MM.1S (cell line): ENCODE measurements at regions not wholly inside any gene's neighbourhood (a gene's known extent, or its start where the extent isn't known, plus 50 kb on each side); places are given as distances from the start of the nearest gene placed in this dataset.

Experiments
- DNase-seq: peaks from one replicate; pipeline ENCODE4 v3.0.0-alpha.2; 2015
- H2AFZ ChIP-seq: fragments of 300-600 bp; sonication (generic); 2 replicates; pipeline ENCODE4 v1.6.0; 2016; ENCODE audit warnings: antibody characterized with exemption, low read length
- H3F3A ChIP-seq: fragments of 300-600 bp; sonication (generic); 2 replicates; pipeline ENCODE4 v1.6.1; 2016; ENCODE audit warnings: mild to moderate bottlenecking, antibody characterized with exemption, low read length, moderate library complexity, mixed read lengths; ENCODE audit not compliant: insufficient read depth
- H3K27ac ChIP-seq: fragments of 300-600 bp; sonication (generic); 2 replicates; pipeline ENCODE4 v1.5.1; 2016; ENCODE audit warnings: mild to moderate bottlenecking, low read length
- H3K27me3 ChIP-seq: fragments of 300-600 bp; sonication (generic); replicated peaks from 2 replicates; pipeline ENCODE4 v1.6.0; 2016; ENCODE audit warnings: low read length; ENCODE audit not compliant: insufficient read depth
- H3K36me3 ChIP-seq: fragments of 300-600 bp; sonication (generic); replicated peaks from 2 replicates; pipeline ENCODE4 v1.6.1; 2016; ENCODE audit warnings: mild to moderate bottlenecking, low read length, mixed read lengths; ENCODE audit not compliant: insufficient read depth
- H3K4me1 ChIP-seq: fragments of 300-600 bp; sonication (generic); 2 replicates; pipeline ENCODE4 v1.6.1; 2016; ENCODE audit warnings: low read length, mixed read lengths
- H3K4me2 ChIP-seq: fragments of 300-600 bp; sonication (generic); 2 replicates; pipeline ENCODE4 v1.6.0; 2016; ENCODE audit warnings: low read depth, low read length
- H3K4me3 ChIP-seq: fragments of 300-600 bp; sonication (generic); 2 replicates; pipeline ENCODE4 v1.5.1; 2016; ENCODE audit warnings: low read length, mixed read lengths
- H3K79me2 ChIP-seq: fragments of 300-600 bp; sonication (generic); 2 replicates; pipeline ENCODE4 v1.6.1; 2016; ENCODE audit warnings: mixed run types, low read length, mixed read lengths
- H3K9ac ChIP-seq: fragments of 300-600 bp; sonication (generic); 2 replicates; pipeline ENCODE4 v1.6.1; 2016; ENCODE audit warnings: low read length, mixed read lengths
- H3K9me2 ChIP-seq: fragments of 300-600 bp; sonication (generic); replicated peaks from 2 replicates; pipeline ENCODE4 v1.6.1; 2016; ENCODE audit warnings: mild to moderate bottlenecking, low read length, mixed read lengths; ENCODE audit not compliant: insufficient read depth
- H3K9me3 ChIP-seq: fragments of 300-600 bp; sonication (generic); replicated peaks from 2 replicates; pipeline ENCODE4 v1.6.1; 2016; ENCODE audit warnings: mild to moderate bottlenecking, low read length, mixed read lengths; ENCODE audit not compliant: insufficient read depth
- H4K20me1 ChIP-seq: fragments of 300-600 bp; sonication (generic); 2 replicates; pipeline ENCODE4 v1.6.1; 2016; ENCODE audit warnings: mild to moderate bottlenecking, low read length, moderate library complexity, mixed read lengths; ENCODE audit not compliant: insufficient read depth
- CTCF ChIP-seq: fragments of 300-600 bp; sonication (generic); IDR thresholded peaks from 2 replicates; pipeline ENCODE4 v1.5.1; 2016; ENCODE audit warnings: antibody characterized with exemption, low read length, mixed read lengths
- EZH2 ChIP-seq: fragments of 300-600 bp; sonication (generic); optimal IDR thresholded peaks from 2 replicates; pipeline ENCODE3; 2017; ENCODE audit warnings: low read depth, mild to moderate bottlenecking, antibody characterized with exemption, low read length, mixed read lengths
- EZH2phosphoT487 ChIP-seq: fragments of 300-600 bp; sonication (generic); IDR thresholded peaks from 2 replicates; pipeline ENCODE4 v1.6.1; 2018; ENCODE audit warnings: antibody characterized with exemption, low read length

DNA sequence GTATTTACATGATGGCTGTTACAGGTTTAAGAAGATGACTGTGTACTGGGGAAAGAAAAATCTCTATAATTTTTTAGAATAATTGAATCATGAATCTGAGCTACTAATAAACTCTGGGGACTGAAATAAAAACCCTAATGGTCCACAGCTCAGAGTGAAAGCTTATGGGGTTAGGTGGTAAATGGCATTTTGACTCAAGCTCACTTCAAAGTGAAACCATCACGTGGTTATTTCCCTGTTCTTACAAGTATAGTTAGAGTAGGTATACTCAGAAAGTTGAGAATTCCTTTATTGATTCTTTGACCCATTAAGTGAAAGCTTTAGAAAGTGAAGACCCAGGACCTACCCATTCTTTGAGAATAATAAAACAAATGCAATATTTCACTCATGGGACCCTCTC, 626.2 kb upstream of the SETBP1 start:
- Histone ChIP-seq H3K4me2 (no peak overlapping the region), H3K9me3 (no peaks in the 10 kb centered on the region; the same call in 1 of the 2 replicates), H3F3A (no peaks in the 10 kb centered on the region), H3K4me3 (no peak overlapping the region), H3K27me3 (no peaks in the 10 kb centered on the region), H3K9ac (no peak overlapping the region), H4K20me1 (no peaks in the 10 kb centered on the region), H3K9me2 (no peaks in the 10 kb centered on the region), H3K79me2 (no peaks in the 10 kb centered on the region), H3K4me1 (no peaks in the 10 kb centered on the region), H3K36me3 (no peaks in the 10 kb centered on the region), H2AFZ (no peak overlapping the region), H3K27ac (no peak overlapping the region)
- no peak for DNase-seq
- no peak for TF ChIP-seq CTCF
- TF ChIP-seq EZH2, result no peak
- TF ChIP-seq EZH2phosphoT487, result no peak

DNA sequence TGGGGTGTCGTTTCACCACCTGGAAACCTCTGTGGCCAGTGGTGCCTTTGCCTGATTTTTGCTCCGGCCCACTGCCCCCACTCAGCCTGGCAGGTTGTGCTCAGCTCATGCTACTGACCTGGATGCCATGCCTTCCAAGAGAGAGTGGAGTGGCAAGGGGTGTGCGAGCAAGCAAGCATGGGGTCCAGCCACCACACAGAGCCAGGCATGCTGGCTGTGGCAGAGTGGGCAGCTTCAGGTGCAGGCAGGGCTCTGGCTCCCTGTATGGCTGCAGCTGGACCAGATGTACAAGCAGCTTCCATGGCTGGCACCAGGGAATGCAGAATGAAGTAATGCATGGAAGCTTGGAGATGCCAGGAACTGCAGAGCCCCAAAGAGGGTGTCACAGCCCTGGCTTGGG, 620.5 kb upstream of the SETBP1 start:
- no peaks in the 10 kb centered on the region for H3F3A ChIP-seq
- TF ChIP-seq CTCF, result no peak
- no peak for TF ChIP-seq EZH2

GRCh38 chr18:44061438-44061837, 619.2 kb upstream of the SETBP1 start:
- H2AFZ ChIP-seq, result no peak overlapping the region
- H3K27ac ChIP-seq, result no peak overlapping the region
- no peaks in the 10 kb centered on the region; the same call in 1 of the 2 replicates for H3K9me3 ChIP-seq
- no peaks in the 10 kb centered on the region for H4K20me1 ChIP-seq
- H3K27me3 ChIP-seq, result no peaks in the 10 kb centered on the region
- no peak for DNase-seq
- no peak overlapping the region for H3K9ac ChIP-seq
- H3K79me2 ChIP-seq, result no peaks in the 10 kb centered on the region
- H3K4me1 ChIP-seq, result no peaks in the 10 kb centered on the region
- no peaks in the 10 kb centered on the region for H3F3A ChIP-seq
- no peaks in the 10 kb centered on the region for H3K36me3 ChIP-seq
- no peak overlapping the region for H3K4me3 ChIP-seq
- H3K9me2 ChIP-seq, result no peaks in the 10 kb centered on the region
- no peak for TF ChIP-seq EZH2
- no peak for TF ChIP-seq EZH2phosphoT487
- no peak overlapping the region for H3K4me2 ChIP-seq

More for the DNA sequence above, 620.5 kb upstream of the SETBP1 start:
- H3K36me3 ChIP-seq, result no peaks in the 10 kb centered on the region
- no peak overlapping the region for H3K27ac ChIP-seq
- H3K79me2 ChIP-seq, result no peaks in the 10 kb centered on the region
- no peaks in the 10 kb centered on the region for H3K9me2 ChIP-seq
- no peak overlapping the region for H2AFZ ChIP-seq
- no peak overlapping the region for H3K4me3 ChIP-seq
- no peak overlapping the region for H3K9ac ChIP-seq
- no peaks in the 10 kb centered on the region for H3K27me3 ChIP-seq
- DNase-seq, result no peak
- no peaks in the 10 kb centered on the region for H4K20me1 ChIP-seq
- H3K4me1 ChIP-seq, result no peaks in the 10 kb centered on the region
- no peaks in the 10 kb centered on the region; the same call in 1 of the 2 replicates for H3K9me3 ChIP-seq
- no peak overlapping the region for H3K4me2 ChIP-seq

GRCh38 chr18:44062345-44062744, 618.3 kb upstream of the SETBP1 start:
- Histone ChIP-seq H3K4me3 (no peak overlapping the region), H3K27me3 (no peaks in the 10 kb centered on the region), H2AFZ (no peak overlapping the region), H3K9ac (no peak overlapping the region), H3K36me3 (no peaks in the 10 kb centered on the region), H3K9me2 (no peaks in the 10 kb centered on the region), H4K20me1 (no peaks in the 10 kb centered on the region), H3K4me1 (no peaks in the 10 kb centered on the region), H3K9me3 (no peaks in the 10 kb centered on the region; the same call in 1 of the 2 replicates), H3K27ac (no peak overlapping the region), H3K79me2 (no peaks in the 10 kb centered on the region), H3F3A (no peaks in the 10 kb centered on the region), H3K4me2 (no peak overlapping the region)
- DNase-seq, result no peak
- TF ChIP-seq EZH2phosphoT487, result no peak
- no peak for TF ChIP-seq EZH2
- TF ChIP-seq CTCF, result no peak
